Keratinocyte (primary cell): ENCODE measurements at regions not wholly inside any gene's neighbourhood (a gene's known extent, or its start where the extent isn't known, plus 50 kb on each side); places are given as distances from the start of the nearest gene placed in this dataset.

ENCODE experiments used
- DNase-seq: peaks from one replicate; pipeline ENCODE4 v3.0.0-alpha.2; 2011; ENCODE audit warnings: low read depth, missing footprints, low spot score
- FAIRE-seq: peaks from 2 replicates; lab custom pipeline; 2011; peaks lifted over from hg19 to GRCh38; lab: Jason Lieb, UNC
- H2AFZ ChIP-seq: 2 replicates; pipeline ENCODE4 v1.6.0; 2012; ENCODE audit warnings: low read length, control low read depth, inconsistent platforms; ENCODE audit not compliant: control insufficient read depth
- H3K27ac ChIP-seq: 2 replicates; pipeline ENCODE4 v1.5.1; 2011; ENCODE audit warnings: low read length; ENCODE audit not compliant: control insufficient read depth, insufficient read depth
- H3K27me3 ChIP-seq: 3 replicates; pipeline ENCODE4 v1.6.0; 2011; ENCODE audit warnings: low read length; ENCODE audit not compliant: control insufficient read depth, insufficient read depth; ENCODE audit errors: extremely low read depth
- H3K36me3 ChIP-seq, 2 experiments: 2 replicates in 1 of 2; 3 replicates in 1 of 2; pipeline ENCODE4 v1.5.1; 2011; ENCODE audit warnings: low read length in 2 of 2, mild to moderate bottlenecking in 1 of 2; ENCODE audit not compliant: control insufficient read depth in 2 of 2, insufficient read depth in 2 of 2; ENCODE audit errors: extremely low read depth in 1 of 2
- H3K4me1 ChIP-seq: 3 replicates; pipeline ENCODE4 v1.5.1; 2011; ENCODE audit warnings: low read length; ENCODE audit not compliant: control insufficient read depth, insufficient read depth; ENCODE audit errors: extremely low read depth
- H3K4me2 ChIP-seq: 3 replicates; pipeline ENCODE4 v1.6.0; 2011; ENCODE audit warnings: low read depth, low read length; ENCODE audit not compliant: control insufficient read depth, insufficient read depth; ENCODE audit errors: extremely low read depth
- H3K4me3 ChIP-seq, 3 experiments: fragments of 200-600 bp in 1 of 3; sonication (generic) in 1 of 3; 2 replicates in 2 of 3; 3 replicates in 1 of 3; pipeline ENCODE4 v1.5.1; 2011 to 2016; ENCODE audit warnings: low read length in 3 of 3, mild to moderate bottlenecking in 3 of 3, control low read depth in 2 of 3, inconsistent platforms in 1 of 3, low read depth in 1 of 3, mixed read lengths in 1 of 3, mixed run types in 1 of 3, moderate library complexity in 1 of 3; ENCODE audit not compliant: control insufficient read depth in 2 of 3, insufficient read depth in 2 of 3; ENCODE audit errors: extremely low read depth in 1 of 3
- H3K79me2 ChIP-seq: 2 replicates; pipeline ENCODE4 v1.6.0; 2012; ENCODE audit warnings: low read length; ENCODE audit not compliant: control insufficient read depth, insufficient read depth
- H3K9ac ChIP-seq: 3 replicates; pipeline ENCODE4 v1.6.0; 2011; ENCODE audit warnings: low read length; ENCODE audit not compliant: control insufficient read depth, insufficient read depth; ENCODE audit errors: extremely low read depth
- H3K9me1 ChIP-seq: 3 replicates; pipeline ENCODE4 v1.6.0; 2011; ENCODE audit warnings: low read length; ENCODE audit not compliant: control insufficient read depth, insufficient read depth; ENCODE audit errors: extremely low read depth
- H3K9me3 ChIP-seq: 2 replicates; pipeline ENCODE4 v1.5.1; 2012; ENCODE audit warnings: low read depth, low read length; ENCODE audit not compliant: control insufficient read depth
- H4K20me1 ChIP-seq: 3 replicates; pipeline ENCODE4 v1.6.0; 2011; ENCODE audit warnings: low read length; ENCODE audit not compliant: control insufficient read depth, insufficient read depth; ENCODE audit errors: extremely low read depth
- CTCF ChIP-seq, 3 experiments: IDR thresholded peaks in 1 of 3; conservative IDR thresholded peaks in 1 of 3; optimal IDR thresholded peaks in 1 of 3; 2 replicates in 2 of 3; 3 replicates in 1 of 3; pipeline versions ENCODE3 to v1.5.1; 2011; ENCODE audit warnings: low read length in 3 of 3, mild to moderate bottlenecking in 3 of 3, moderate library complexity in 2 of 3, control low read depth in 1 of 3, inconsistent platforms in 1 of 3; ENCODE audit not compliant: insufficient read depth in 2 of 3; ENCODE audit errors: extremely low read depth in 1 of 3
- EZH2 ChIP-seq: IDR thresholded peaks from one replicate; pipeline ENCODE4 v1.6.1; 2012; ENCODE audit warnings: inconsistent platforms, mild to moderate bottlenecking, low read length, moderate library complexity
- dilution Hi-C: fragments of 300-500 bp; cut with MboI; formaldehyde crosslinking; loops from one replicate; pipeline ENCODE4 v1.7.0; 2020; ENCODE audit warnings: low sequenced_read_pairs; ENCODE audit not compliant: extremely low pct_ligation_motif_present

GRCh38 chr7:27409776-27410175 is 167.2 kb downstream of the EVX1 start:
- Histone ChIP-seq H3K9me1 (no peaks in the 10 kb centered on the region), H3K4me3 (no peak overlapping the region), H3K4me1 (no peaks in the 10 kb centered on the region), H3K4me2 (no peak overlapping the region), H3K36me3 (no peaks in the 10 kb centered on the region), H3K27me3 (no peaks in the 10 kb centered on the region), H3K79me2 (no peaks in the 10 kb centered on the region), H2AFZ (no peak overlapping the region), H3K27ac (no peak overlapping the region), H3K9me3 (no peaks in the 10 kb centered on the region), H3K9ac (no peak overlapping the region), H4K20me1 (no peaks in the 10 kb centered on the region)
- DNase-seq (no peak), FAIRE-seq (no peak)
- TF ChIP-seq CTCF (optimal IDR thresholded peaks at IDR 0.05 in 1 of 3, IDR thresholded peaks at IDR 0.05 in 1 of 3, conservative IDR thresholded peaks at IDR 0.05 in 1 of 3; ENCODE audit: extremely low read depth in 1 of 3, insufficient read depth in 2 of 3, low read length in 3 of 3): no peak
- TF ChIP-seq EZH2: no peak
- dilution Hi-C loops: no loop called here

GRCh38 chr7:27410812-27411544 is 168.4 kb downstream of the EVX1 start:
- H3K4me2 ChIP-seq: no peak overlapping the region
- no peaks in the 10 kb centered on the region for H3K4me1 ChIP-seq
- no peak overlapping the region for H2AFZ ChIP-seq
- no peaks in the 10 kb centered on the region for H4K20me1 ChIP-seq
- H3K9me3 ChIP-seq: no peaks in the 10 kb centered on the region
- H3K27me3 ChIP-seq: no peaks in the 10 kb centered on the region
- dilution Hi-C loops: no loop called here
- H3K9ac ChIP-seq: no peak overlapping the region
- no peak for TF ChIP-seq EZH2
- no peak for TF ChIP-seq CTCF (optimal IDR thresholded peaks at IDR 0.05 in 1 of 3, IDR thresholded peaks at IDR 0.05 in 1 of 3, conservative IDR thresholded peaks at IDR 0.05 in 1 of 3; ENCODE audit: extremely low read depth in 1 of 3, insufficient read depth in 2 of 3, low read length in 3 of 3)
- FAIRE-seq: no peak
- no peaks in the 10 kb centered on the region for H3K36me3 ChIP-seq
- H3K79me2 ChIP-seq: no peaks in the 10 kb centered on the region
- DNase-seq: no peak
- no peak overlapping the region for H3K4me3 ChIP-seq
- H3K27ac ChIP-seq: no peak overlapping the region
- no peaks in the 10 kb centered on the region for H3K9me1 ChIP-seq
